Dendritic cell treated with granulocyte-macrophage colony-stimulating factor and Interleukin-4, amounts not matched to agents 40 ng/mL and 50 ng/mL, for 4 days (primary cell): ENCODE measurements at regions not wholly inside any gene's neighbourhood (a gene's known extent, or its start where the extent isn't known, plus 50 kb on each side); places are given as distances from the start of the nearest gene placed in this dataset.

Experiments
- H3K27ac Mint-ChIP-seq: one replicate; pipeline ENCODE4 v1.8.0; 2022; ENCODE audit warnings: mild to moderate bottlenecking, mixed read lengths
- H3K27me3 Mint-ChIP-seq: one replicate; pipeline ENCODE4 v1.8.0; 2022; ENCODE audit warnings: mild to moderate bottlenecking, mixed read lengths
- H3K36me3 Mint-ChIP-seq: one replicate; pipeline ENCODE4 v1.8.0; 2022; ENCODE audit warnings: low read depth, mixed read lengths
- H3K4me1 Mint-ChIP-seq: one replicate; pipeline ENCODE4 v1.8.0; 2022; ENCODE audit warnings: low read depth, mixed read lengths
- H3K4me3 Mint-ChIP-seq: one replicate; pipeline ENCODE4 v1.8.0; 2022; ENCODE audit warnings: mild to moderate bottlenecking, moderate library complexity, mixed read lengths
- H3K9me3 Mint-ChIP-seq: one replicate; pipeline ENCODE4 v1.8.0; 2022; ENCODE audit warnings: mixed read lengths
- intact Hi-C: fragments of 100-400 bp; cut with micrococcal nuclease; formaldehyde crosslinking; loops from one replicate; pipeline ENCODE4 v1.15.0; 2022

GRCh38 chr20:21017528-21018085 lies 88.6 kb downstream of the LINC00237 start:
- no peak overlapping the region for H3K27ac Mint-ChIP-seq
- H3K9me3 Mint-ChIP-seq: no peaks in the 10 kb centered on the region
- peaks cover 45% of the 10 kb centered on the region for H3K27me3 Mint-ChIP-seq
- intact Hi-C loops: no loop called here
- H3K4me1 Mint-ChIP-seq: no peaks in the 10 kb centered on the region
- H3K36me3 Mint-ChIP-seq: no peaks in the 10 kb centered on the region
- no peak overlapping the region for H3K4me3 Mint-ChIP-seq

GRCh38 chr20:21016751-21017150 lies 89.4 kb downstream of the LINC00237 start:
- intact Hi-C loops: no loop called here
- H3K36me3 Mint-ChIP-seq: no peaks in the 10 kb centered on the region
- no peaks in the 10 kb centered on the region for H3K4me1 Mint-ChIP-seq
- H3K4me3 Mint-ChIP-seq: no peak overlapping the region
- H3K27me3 Mint-ChIP-seq: peaks cover 47% of the 10 kb centered on the region
- H3K27ac Mint-ChIP-seq: no peak overlapping the region
- H3K9me3 Mint-ChIP-seq: no peaks in the 10 kb centered on the region

- no peak overlapping the region for H3K27ac Mint-ChIP-seq
- H3K4me1 Mint-ChIP-seq: no peaks in the 10 kb centered on the region
- H3K36me3 Mint-ChIP-seq: no peaks in the 10 kb centered on the region
- H3K4me3 Mint-ChIP-seq: no peak overlapping the region
- no peaks in the 10 kb centered on the region for H3K9me3 Mint-ChIP-seq
- peaks cover 26% of the 10 kb centered on the region for H3K27me3 Mint-ChIP-seq
- intact Hi-C loops: no loop called here
Observed at GRCh38 chr20:21014528-21014927, 91.6 kb downstream of the LINC00237 start.

GRCh38 chr20:21008951-21009350 lies 97.2 kb downstream of the LINC00237 start:
- H3K27me3 Mint-ChIP-seq: peaks cover 7% of the 10 kb centered on the region
- intact Hi-C loops: no loop called here
- H3K9me3 Mint-ChIP-seq: no peaks in the 10 kb centered on the region
- H3K27ac Mint-ChIP-seq: no peak overlapping the region
- H3K36me3 Mint-ChIP-seq: no peaks in the 10 kb centered on the region
- H3K4me1 Mint-ChIP-seq: no peaks in the 10 kb centered on the region
- no peak overlapping the region for H3K4me3 Mint-ChIP-seq

- Mint-ChIP-seq H3K27ac (no peak overlapping the region), H3K4me3 (no peak overlapping the region), H3K4me1 (no peaks in the 10 kb centered on the region), H3K27me3 (peaks cover 2% of the 10 kb centered on the region), H3K9me3 (no peaks in the 10 kb centered on the region), H3K36me3 (no peaks in the 10 kb centered on the region)
- intact Hi-C loops: no loop called here
Observed at GRCh38 chr20:21006611-21007010, 99.5 kb downstream of the LINC00237 start.

- intact Hi-C loops: no loop called here
- no peak overlapping the region for H3K27ac Mint-ChIP-seq
- no peaks in the 10 kb centered on the region for H3K36me3 Mint-ChIP-seq
- no peak overlapping the region for H3K4me3 Mint-ChIP-seq
- no peaks in the 10 kb centered on the region for H3K4me1 Mint-ChIP-seq
- peaks cover 9% of the 10 kb centered on the region for H3K27me3 Mint-ChIP-seq
- no peaks in the 10 kb centered on the region for H3K9me3 Mint-ChIP-seq
Observed at GRCh38 chr20:21004386-21005076, 101.6 kb downstream of the LINC00237 start.

- no peaks in the 10 kb centered on the region for H3K4me1 Mint-ChIP-seq
- no peaks in the 10 kb centered on the region for H3K9me3 Mint-ChIP-seq
- H3K4me3 Mint-ChIP-seq: no peak overlapping the region
- no peaks in the 10 kb centered on the region for H3K36me3 Mint-ChIP-seq
- intact Hi-C loops: no loop called here
- peaks cover 11% of the 10 kb centered on the region for H3K27me3 Mint-ChIP-seq
- no peak overlapping the region for H3K27ac Mint-ChIP-seq
Observed at GRCh38 chr20:21003902-21004301, 102.3 kb downstream of the LINC00237 start.

GRCh38 chr20:21002486-21002885 lies 103.7 kb downstream of the LINC00237 start:
- Mint-ChIP-seq H3K36me3 (no peaks in the 10 kb centered on the region), H3K27ac (no peak overlapping the region), H3K4me1 (no peaks in the 10 kb centered on the region), H3K9me3 (no peaks in the 10 kb centered on the region), H3K4me3 (no peak overlapping the region), H3K27me3 (peaks cover 12% of the 10 kb centered on the region)
- intact Hi-C loops: no loop called here

GRCh38 chr20:20993372-20993771 lies 112.8 kb downstream of the LINC00237 start:
- Mint-ChIP-seq H3K9me3 (no peaks in the 10 kb centered on the region), H3K4me3 (no peak overlapping the region), H3K27me3 (peaks cover 17% of the 10 kb centered on the region), H3K36me3 (no peaks in the 10 kb centered on the region), H3K27ac (no peak overlapping the region), H3K4me1 (no peaks in the 10 kb centered on the region)
- intact Hi-C loops: no loop called here

GRCh38 chr20:20992686-20993360 lies 113.3 kb downstream of the LINC00237 start:
- H3K27me3 Mint-ChIP-seq: peaks cover 17% of the 10 kb centered on the region

GRCh38 chr20:20992277-20992676 lies 113.9 kb downstream of the LINC00237 start:
- no peaks in the 10 kb centered on the region for H3K4me1 Mint-ChIP-seq
- intact Hi-C loops: no loop called here
- no peak overlapping the region for H3K4me3 Mint-ChIP-seq
- no peaks in the 10 kb centered on the region for H3K36me3 Mint-ChIP-seq
- peaks cover 16% of the 10 kb centered on the region for H3K27me3 Mint-ChIP-seq
- H3K9me3 Mint-ChIP-seq: no peaks in the 10 kb centered on the region
- no peak overlapping the region for H3K27ac Mint-ChIP-seq

More at GRCh38 chr20:20992686-20993360, 113.3 kb downstream of the LINC00237 start:
- no peak overlapping the region for H3K4me3 Mint-ChIP-seq
- no peak overlapping the region for H3K27ac Mint-ChIP-seq
- H3K4me1 Mint-ChIP-seq: no peaks in the 10 kb centered on the region
- no peaks in the 10 kb centered on the region for H3K9me3 Mint-ChIP-seq
- intact Hi-C loops: no loop called here
- no peaks in the 10 kb centered on the region for H3K36me3 Mint-ChIP-seq

GRCh38 chr20:20989081-20989480 lies 117.1 kb downstream of the LINC00237 start:
- H3K27ac Mint-ChIP-seq: no peak overlapping the region
- H3K36me3 Mint-ChIP-seq: no peaks in the 10 kb centered on the region
- H3K27me3 Mint-ChIP-seq: peaks cover 11% of the 10 kb centered on the region
- no peak overlapping the region for H3K4me3 Mint-ChIP-seq
- intact Hi-C loops: no loop called here
- H3K9me3 Mint-ChIP-seq: no peaks in the 10 kb centered on the region
- no peaks in the 10 kb centered on the region for H3K4me1 Mint-ChIP-seq

- Mint-ChIP-seq H3K27me3 (no peaks in the 10 kb centered on the region), H3K36me3 (no peaks in the 10 kb centered on the region), H3K4me3 (no peak overlapping the region), H3K27ac (no peak overlapping the region), H3K9me3 (peaks cover 15% of the 10 kb centered on the region), H3K4me1 (no peaks in the 10 kb centered on the region)
- intact Hi-C loops: no loop called here
Observed at GRCh38 chr20:20979934-20980333, 126.2 kb downstream of the LINC00237 start.

- H3K36me3 Mint-ChIP-seq: no peaks in the 10 kb centered on the region
- H3K27me3 Mint-ChIP-seq: no peaks in the 10 kb centered on the region
- intact Hi-C loops: no loop called here
- H3K4me3 Mint-ChIP-seq: no peak overlapping the region
- H3K27ac Mint-ChIP-seq: no peak overlapping the region
- H3K4me1 Mint-ChIP-seq: no peaks in the 10 kb centered on the region
- peaks cover 15% of the 10 kb centered on the region for H3K9me3 Mint-ChIP-seq
Observed at GRCh38 chr20:20977786-20978185, 128.4 kb downstream of the LINC00237 start.
